Small intestine (tissue), 7 donors: ENCODE measurements at regions not wholly inside any gene's neighbourhood (a gene's known extent, or its start where the extent isn't known, plus 50 kb on each side); places are given as distances from the start of the nearest gene placed in this dataset.
A peak's percentile ranks its signal among the peaks of the same experiment; 100 is the strongest.

Experiments used
- DNase-seq, 2 donors: peaks; one replicate each; pipeline versions ENCODE4 v3.0.0 to v3.0.0-alpha.2; 2013
- FAIRE-seq: peaks from 2 replicates; lab custom pipeline; 2012; peaks lifted over from hg19 to GRCh38; lab: Jason Lieb, UNC
- H3K27ac ChIP-seq, 3 donors: one replicate each; pipeline ENCODE4 v1.5.1; 2013; ENCODE audit warnings: low read length in 2 of 3, mild to moderate bottlenecking in 2 of 3, control low read depth in 1 of 3, inconsistent platforms in 1 of 3, low read depth in 1 of 3, moderate library complexity in 1 of 3
- H3K27me3 ChIP-seq, 3 donors: one replicate each; pipeline ENCODE4 v1.6.1; 2013; ENCODE audit warnings: low read length in 3 of 3, inconsistent platforms in 1 of 3; ENCODE audit not compliant: control insufficient read depth in 3 of 3, insufficient read depth in 3 of 3
- H3K36me3 ChIP-seq, 3 donors: one replicate each; pipeline ENCODE4 v1.6.1; 2013; ENCODE audit warnings: low read length in 3 of 3, inconsistent platforms in 1 of 3, low read depth in 1 of 3, mild to moderate bottlenecking in 1 of 3, moderate library complexity in 1 of 3; ENCODE audit not compliant: control insufficient read depth in 3 of 3, insufficient read depth in 2 of 3
- H3K4me1 ChIP-seq, 3 donors: one replicate each; pipeline ENCODE4 v1.6.1; 2013; ENCODE audit warnings: low read length in 2 of 3, inconsistent platforms in 1 of 3, low read depth in 1 of 3, mild to moderate bottlenecking in 1 of 3, moderate library complexity in 1 of 3; ENCODE audit not compliant: control insufficient read depth in 3 of 3, insufficient read depth in 2 of 3
- H3K4me3 ChIP-seq, 3 donors: one replicate each; pipeline ENCODE4 v1.5.1; 2013; ENCODE audit warnings: low read length in 3 of 3, control low read depth in 1 of 3, inconsistent platforms in 1 of 3, low read depth in 1 of 3, mild to moderate bottlenecking in 1 of 3, moderate library complexity in 1 of 3
- H3K9me3 ChIP-seq, 2 donors: one replicate each; pipeline ENCODE4 v1.6.1; 2013; ENCODE audit warnings: low read depth in 1 of 2, low read length in 1 of 2; ENCODE audit not compliant: control insufficient read depth in 2 of 2, insufficient read depth in 1 of 2
- WGBS, 3 donors: extraction: QIAGEN DNeasy Blood & Tissue Kit; methylation state at CpG; one replicate each; pipeline ENCODE4 v1.1.7; 2013; 5-methylcytosine and 5-hydroxymethylcytosine counted together
- donor health status: healthy with polysubstance abuse.
- donor health status: control.
- donor health status: control.
- donor health status: Bipolar disorder and iron deficiency.
- donor health status: healthy.

GRCh38 chr12:71071536-71072097, 86.2 kb downstream of the TSPAN8 start:
- no peak for DNase-seq
- no peak overlapping the region for H3K27ac ChIP-seq
- no peaks in the 10 kb centered on the region for H3K36me3 ChIP-seq
- H3K27me3 ChIP-seq: no peaks in the 10 kb centered on the region
- H3K4me1 ChIP-seq: no peaks in the 10 kb centered on the region
- FAIRE-seq: no peak
- WGBS, 3 donors: 68 to 91% (median 87%) methylated on average over 3 of the region's 3 CpGs
- no peak overlapping the region for H3K4me3 ChIP-seq
- H3K9me3 ChIP-seq: no peaks in the 10 kb centered on the region

- DNase-seq: no peak
- no peaks in the 10 kb centered on the region for H3K4me1 ChIP-seq
- no peaks in the 10 kb centered on the region for H3K36me3 ChIP-seq
- H3K27me3 ChIP-seq: no peaks in the 10 kb centered on the region
- no peak overlapping the region for H3K27ac ChIP-seq
- FAIRE-seq: no peak
- WGBS, 3 donors: 86 to 98% (median 92%) methylated on average over 3 of the region's 3 CpGs
- H3K9me3 ChIP-seq: no peaks in the 10 kb centered on the region
- no peak overlapping the region for H3K4me3 ChIP-seq
Observed at GRCh38 chr12:71070416-71071128, 87.2 kb downstream of the TSPAN8 start.

- WGBS, 3 donors: 86 to 98% (median 88%) methylated on average over 2 of the region's 2 CpGs
- Histone ChIP-seq H3K4me3 (no peak overlapping the region), H3K9me3 (no peaks in the 10 kb centered on the region), H3K27me3 (no peaks in the 10 kb centered on the region), H3K27ac (no peak overlapping the region), H3K36me3 (no peaks in the 10 kb centered on the region), H3K4me1 (no peaks in the 10 kb centered on the region)
- DNase-seq: no peak
- no peak for FAIRE-seq
Observed at GRCh38 chr12:71069311-71069710, 88.5 kb downstream of the TSPAN8 start.

- Histone ChIP-seq H3K36me3 (no peaks in the 10 kb centered on the region), H3K27me3 (no peaks in the 10 kb centered on the region), H3K27ac (no peak overlapping the region), H3K9me3 (no peaks in the 10 kb centered on the region), H3K4me1 (peaks cover 0 to 3% (median 0%) of the 10 kb centered on the region in 3 donors), H3K4me3 (no peak overlapping the region)
- DNase-seq (no peak), FAIRE-seq (no peak)
- WGBS, 3 donors: 60 to 64% (median 62%) methylated on average over 7 of the region's 7 CpGs
Observed at GRCh38 chr12:71063087-71063486, 94.7 kb downstream of the TSPAN8 start.

- DNase-seq (peak; percentile 39 to 58), FAIRE-seq (no peak)
- H3K9me3 ChIP-seq: no peaks in the 10 kb centered on the region
- no peaks in the 10 kb centered on the region for H3K27me3 ChIP-seq
- 19 to 61% (median 42%) methylated on average over 1 of the region's 1 CpG for WGBS, 3 donors
- no peaks in the 10 kb centered on the region for H3K36me3 ChIP-seq
- H3K4me3 ChIP-seq: no peak overlapping the region
- no peak overlapping the region for H3K27ac ChIP-seq
- peaks cover 0 to 3% (median 0%) of the 10 kb centered on the region in 3 donors for H3K4me1 ChIP-seq
Observed at GRCh38 chr12:71061451-71061850, 96.3 kb downstream of the TSPAN8 start.

- no peak overlapping the region for H3K4me3 ChIP-seq
- H3K9me3 ChIP-seq: no peaks in the 10 kb centered on the region
- H3K27ac ChIP-seq: no peak overlapping the region
- whole genome bisulfite sequencing, 3 donors: 87 to 93% (median 90%) methylated on average over 4 of the region's 4 CpGs
- no peaks in the 10 kb centered on the region for H3K27me3 ChIP-seq
- no peaks in the 10 kb centered on the region for H3K36me3 ChIP-seq
- FAIRE-seq (no peak), DNase-seq (no peak)
- H3K4me1 ChIP-seq: peaks cover 0 to 3% (median 0%) of the 10 kb centered on the region in 3 donors
Observed at GRCh38 chr12:71060426-71060825, 97.4 kb downstream of the TSPAN8 start.

GRCh38 chr12:71057330-71057729, 100.5 kb downstream of the TSPAN8 start:
- Histone ChIP-seq H3K27me3 (no peaks in the 10 kb centered on the region), H3K4me3 (no peak overlapping the region), H3K27ac (no peak overlapping the region), H3K4me1 (peaks cover 0 to 3% (median 0%) of the 10 kb centered on the region in 3 donors), H3K9me3 (no peaks in the 10 kb centered on the region), H3K36me3 (no peaks in the 10 kb centered on the region)
- DNase-seq (no peak), FAIRE-seq (no peak)
- 65 to 80% (median 77%) methylated on average over 2 of the region's 2 CpGs for WGBS, 3 donors

GRCh38 chr12:71054551-71054950, 103.2 kb downstream of the TSPAN8 start:
- FAIRE-seq: no peak
- 52 to 69% (median 56%) methylated on average over 2 of the region's 2 CpGs for WGBS, 3 donors

More at GRCh38 chr12:71054551-71054950, 103.2 kb downstream of the TSPAN8 start:
- no peaks in the 10 kb centered on the region for H3K9me3 ChIP-seq
- no peaks in the 10 kb centered on the region for H3K27me3 ChIP-seq
- no peak overlapping the region for H3K27ac ChIP-seq
- H3K36me3 ChIP-seq: no peaks in the 10 kb centered on the region
- DNase-seq: no peak
- H3K4me3 ChIP-seq: no peak overlapping the region
- H3K4me1 ChIP-seq: no peaks in the 10 kb centered on the region
